Prostate gland (tissue), 2 donors: ENCODE measurements at regions not wholly inside any gene's neighbourhood (a gene's known extent, or its start where the extent isn't known, plus 50 kb on each side); places are given as distances from the start of the nearest gene placed in this dataset.

Experiments used
- CTCF ChIP-seq, 4 experiments: fragments of 200-600 bp in 2 of 4; fragments of 450-650 bp in 2 of 4; sonication (generic) in 2 of 4; IDR thresholded peaks; 1 replicate in 3 of 4; 2 replicates in 1 of 4; pipeline ENCODE4 v1.5.1; 2016 to 2019; ENCODE audit warnings: antibody characterized with exemption in 4 of 4, mild to moderate bottlenecking in 2 of 4, moderate library complexity in 2 of 4
- POLR2A ChIP-seq: fragments of 450-650 bp; IDR thresholded peaks from one replicate; pipeline ENCODE4 v1.6.1; 2016; ENCODE audit warnings: antibody characterized with exemption, mild to moderate bottlenecking
- POLR2AphosphoS5 ChIP-seq: sonication (generic); formaldehyde crosslinking; IDR thresholded peaks from one replicate; pipeline ENCODE4 v1.6.1; 2017; ENCODE audit warnings: antibody characterized with exemption

GRCh38 chr5:61612431-61612830 is 280.4 kb downstream of the ZSWIM6 start:
- TF ChIP-seq CTCF (IDR thresholded peaks at IDR 0.05) (no peak), POLR2AphosphoS5 (no peak), POLR2A (no peak)
